Trophoblast cell (in vitro differentiated cells and primary cell): ENCODE measurements at regions not wholly inside any gene's neighbourhood (a gene's known extent, or its start where the extent isn't known, plus 50 kb on each side); places are given as distances from the start of the nearest gene placed in this dataset.

Experiments
- DNase-seq, 2 donors: peaks; one replicate each; pipeline ENCODE4 v3.0.0-alpha.2; 2016
- H2AFZ ChIP-seq: 2 replicates; pipeline ENCODE4 v1.6.1; 2013; ENCODE audit warnings: low read length, moderate library complexity, mild to moderate bottlenecking; ENCODE audit not compliant: insufficient read depth, poor library complexity
- H2AK5ac ChIP-seq: 2 replicates; pipeline ENCODE4 v1.6.1; 2013; ENCODE audit warnings: mild to moderate bottlenecking, low read length
- H2BK120ac ChIP-seq: 2 replicates; pipeline ENCODE4 v1.6.1; 2013; ENCODE audit warnings: low read length, mild to moderate bottlenecking, moderate library complexity; ENCODE audit not compliant: insufficient read depth, poor library complexity
- H2BK12ac ChIP-seq: 2 replicates; pipeline ENCODE4 v1.6.1; 2013; ENCODE audit warnings: mild to moderate bottlenecking, low read length, moderate library complexity
- H2BK5ac ChIP-seq: 2 replicates; pipeline ENCODE4 v1.6.1; 2013; ENCODE audit warnings: low read length, low read depth, moderate library complexity, mild to moderate bottlenecking; ENCODE audit not compliant: poor library complexity
- H3K14ac ChIP-seq: 2 replicates; pipeline ENCODE4 v1.6.1; 2013; ENCODE audit warnings: mild to moderate bottlenecking, low read length
- H3K18ac ChIP-seq: 2 replicates; pipeline ENCODE4 v1.6.1; 2013; ENCODE audit warnings: mild to moderate bottlenecking, low read length
- H3K23ac ChIP-seq: 2 replicates; pipeline ENCODE4 v1.6.1; 2013; ENCODE audit warnings: low read length
- H3K27ac ChIP-seq: 2 replicates; pipeline ENCODE4 v1.5.1; 2013; ENCODE audit warnings: low read depth, mild to moderate bottlenecking, inconsistent platforms, low read length, moderate library complexity
- H3K27me3 ChIP-seq: 2 replicates; pipeline ENCODE4 v1.6.1; 2013; ENCODE audit warnings: inconsistent platforms, mild to moderate bottlenecking, low read length, moderate library complexity; ENCODE audit not compliant: insufficient read depth
- H3K36me3 ChIP-seq, 2 experiments: 1 replicate in 1 of 2; 2 replicates in 1 of 2; pipeline ENCODE4 v1.6.1; 2013; ENCODE audit warnings: low read length in 2 of 2, mild to moderate bottlenecking in 2 of 2, moderate library complexity in 1 of 2; ENCODE audit not compliant: insufficient read depth in 2 of 2, control insufficient read depth in 1 of 2
- H3K4ac ChIP-seq: 2 replicates; pipeline ENCODE4 v1.6.1; 2013; ENCODE audit warnings: low read depth, mild to moderate bottlenecking, low read length, moderate library complexity
- H3K4me1 ChIP-seq, 2 experiments: 1 replicate in 1 of 2; 2 replicates in 1 of 2; pipeline ENCODE4 v1.6.1; 2013; ENCODE audit warnings: low read length in 2 of 2, mild to moderate bottlenecking in 2 of 2, moderate library complexity in 1 of 2; ENCODE audit not compliant: insufficient read depth in 2 of 2, control insufficient read depth in 1 of 2
- H3K4me2 ChIP-seq: 2 replicates; pipeline ENCODE4 v1.6.1; 2013; ENCODE audit warnings: inconsistent platforms, mild to moderate bottlenecking, low read length, moderate library complexity
- H3K4me3 ChIP-seq: 2 replicates; pipeline ENCODE4 v1.5.1; 2013; ENCODE audit warnings: mild to moderate bottlenecking, low read depth, low read length, inconsistent platforms
- H3K79me1 ChIP-seq: one replicate; pipeline ENCODE4 v1.6.1; 2013; ENCODE audit warnings: low read length
- H3K79me2 ChIP-seq: 2 replicates; pipeline ENCODE4 v1.6.1; 2013; ENCODE audit warnings: low read length, mild to moderate bottlenecking; ENCODE audit not compliant: control insufficient read depth, insufficient read depth, poor library complexity
- H3K9ac ChIP-seq: 2 replicates; pipeline ENCODE4 v1.6.1; 2013; ENCODE audit warnings: mild to moderate bottlenecking, low read length
- H3K9me3 ChIP-seq: 2 replicates; pipeline ENCODE4 v1.6.1; 2013; ENCODE audit warnings: low read depth, mild to moderate bottlenecking, control low read depth, inconsistent platforms, low read length; ENCODE audit not compliant: insufficient read depth
- H4K12ac ChIP-seq: 2 replicates; pipeline ENCODE4 v1.6.1; 2013; ENCODE audit warnings: low read depth, mild to moderate bottlenecking, low read length, moderate library complexity
- H4K8ac ChIP-seq: 2 replicates; pipeline ENCODE4 v1.6.1; 2013; ENCODE audit warnings: low read depth, mild to moderate bottlenecking, low read length, moderate library complexity
- H4K91ac ChIP-seq: one replicate; pipeline ENCODE4 v1.6.1; 2013; ENCODE audit warnings: low read depth, mild to moderate bottlenecking, low read length, moderate library complexity
- WGBS: extraction: QIAGEN DNeasy Blood & Tissue Kit; methylation state at CpG from one replicate; pipeline ENCODE4 v1.1.7; 2013; ENCODE audit warnings: missing lambda C conversion rate; ENCODE audit not compliant: insufficient read length, insufficient coverage; ENCODE audit errors: extremely low coverage; 5-methylcytosine and 5-hydroxymethylcytosine counted together

DNA sequence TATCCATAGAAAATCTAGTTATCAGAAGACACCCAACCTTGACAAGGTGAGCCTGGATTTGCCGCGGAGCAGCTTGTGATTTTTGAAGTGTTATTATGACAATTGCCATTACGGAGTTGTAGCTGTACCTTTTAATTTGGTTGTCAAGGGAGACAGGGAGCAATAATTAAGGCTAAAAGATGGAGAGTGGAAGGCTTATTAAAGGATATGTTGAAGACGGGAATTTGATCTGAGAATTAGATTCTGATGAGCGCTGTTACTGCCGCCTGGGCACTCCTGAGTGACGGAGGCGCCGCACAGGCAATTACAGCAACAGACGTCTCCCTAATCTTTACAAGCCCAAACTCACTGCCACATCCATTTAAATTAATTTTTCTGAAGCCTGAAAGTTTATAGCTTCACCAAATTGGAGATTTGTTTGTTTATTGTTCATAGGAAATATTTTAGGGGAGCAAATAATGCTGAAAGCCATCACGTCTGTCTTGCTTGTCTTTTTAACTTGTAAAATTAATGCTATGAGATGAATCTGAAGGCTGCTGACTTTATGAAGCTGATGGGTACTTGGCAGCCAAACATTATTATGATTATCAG lies 475.0 kb upstream of the ADARB2 start:
- DNase-seq, result no peak
- Histone ChIP-seq H3K4me3 (no peak overlapping the region), H3K79me2 (no peaks in the 10 kb centered on the region), H3K4ac (no peak overlapping the region), H3K4me1 (peaks cover 14 to 15% of the 10 kb centered on the region in 2 experiments), H3K14ac (no peak overlapping the region), H3K18ac (no peak overlapping the region), H3K79me1 (peaks cover 8% of the 10 kb centered on the region), H2BK120ac (no peak overlapping the region), H3K23ac (no peak overlapping the region), H3K9ac (no peak overlapping the region), H3K27me3 (no peaks in the 10 kb centered on the region), H2BK12ac (no peak overlapping the region), H3K9me3 (peaks cover 2% of the 10 kb centered on the region), H4K91ac (no peak overlapping the region), H4K8ac (no peak overlapping the region), H3K27ac (no peak overlapping the region), H2AK5ac (no peak overlapping the region), H3K36me3 (no peaks in the 10 kb centered on the region), H4K12ac (no peak overlapping the region), H2BK5ac (no peak overlapping the region), H2AFZ (no peak overlapping the region), H3K4me2 (no peak overlapping the region)
- WGBS, result no CpG with 5 or more reads among the region's 11 CpGs

DNA sequence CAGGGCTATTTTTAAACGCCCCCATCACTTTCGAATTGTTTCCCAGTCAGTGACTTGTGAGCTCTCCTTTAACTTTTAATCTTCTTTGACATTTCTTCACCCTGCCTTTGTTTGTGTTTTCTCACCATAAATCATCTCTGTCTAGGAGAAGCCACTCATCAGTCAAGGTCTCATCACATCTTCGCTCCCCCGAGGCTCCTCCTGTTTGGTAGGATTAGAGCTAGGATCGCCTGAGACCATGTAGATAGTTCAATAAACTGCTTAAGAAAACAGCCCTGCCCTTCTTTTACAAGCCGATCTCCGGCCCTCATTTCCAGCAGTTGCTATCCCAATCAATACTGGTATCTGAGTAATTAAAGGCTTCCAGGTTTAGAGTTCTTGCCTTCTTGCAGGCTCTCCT lies 472.8 kb upstream of the ADARB2 start:
- Histone ChIP-seq H3K4me2 (no peak overlapping the region), H3K4me1 (peaks cover 10% of the 10 kb centered on the region in 2 experiments), H3K14ac (no peak overlapping the region), H4K12ac (no peak overlapping the region), H3K27ac (no peak overlapping the region), H3K79me2 (no peaks in the 10 kb centered on the region), H2AFZ (no peak overlapping the region), H2AK5ac (no peak overlapping the region), H3K27me3 (no peaks in the 10 kb centered on the region), H3K9ac (no peak overlapping the region), H4K91ac (no peak overlapping the region), H3K18ac (no peak overlapping the region), H3K36me3 (no peaks in the 10 kb centered on the region), H2BK5ac (no peak overlapping the region), H2BK12ac (no peak overlapping the region), H3K23ac (no peak overlapping the region), H2BK120ac (no peak overlapping the region), H3K4me3 (no peak overlapping the region), H3K79me1 (peaks cover 4% of the 10 kb centered on the region), H3K9me3 (peaks cover 3% of the 10 kb centered on the region), H4K8ac (no peak overlapping the region), H3K4ac (no peak overlapping the region)
- no peak for DNase-seq
- no CpG with 5 or more reads among the region's 7 CpGs for WGBS

DNA sequence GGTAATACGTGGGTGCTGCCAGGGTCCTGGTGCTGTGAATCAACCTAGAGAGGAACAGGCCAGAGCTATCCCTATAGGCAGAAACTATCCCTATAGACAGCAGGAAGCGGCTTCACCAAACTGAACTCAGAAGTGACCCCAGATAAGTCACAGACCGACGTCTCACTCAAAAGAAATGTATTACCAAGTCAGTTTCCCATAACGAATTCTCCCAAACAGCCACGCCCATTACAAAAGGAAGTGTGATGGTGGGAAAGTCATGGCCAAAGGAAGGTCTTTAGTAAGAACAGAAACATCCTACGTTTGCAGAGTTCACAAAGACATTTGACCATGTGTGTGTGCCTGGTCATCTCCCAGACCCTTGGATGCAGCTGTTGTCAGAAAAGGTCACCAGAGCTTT lies 470.8 kb upstream of the ADARB2 start:
- Histone ChIP-seq H2BK120ac (no peak overlapping the region), H3K9ac (no peak overlapping the region), H2BK12ac (no peak overlapping the region), H2AFZ (no peak overlapping the region), H3K27ac (no peak overlapping the region), H3K36me3 (no peaks in the 10 kb centered on the region), H2AK5ac (no peak overlapping the region), H4K12ac (no peak overlapping the region), H4K8ac (no peak overlapping the region), H3K4me2 (no peak overlapping the region), H3K27me3 (no peaks in the 10 kb centered on the region), H4K91ac (no peak overlapping the region), H3K79me2 (no peaks in the 10 kb centered on the region), H2BK5ac (no peak overlapping the region), H3K79me1 (no peaks in the 10 kb centered on the region), H3K18ac (no peak overlapping the region), H3K4me1 (peaks cover 1 to 2% of the 10 kb centered on the region in 2 experiments), H3K14ac (no peak overlapping the region), H3K4me3 (no peak overlapping the region), H3K23ac (no peak overlapping the region), H3K9me3 (peaks cover 2% of the 10 kb centered on the region), H3K4ac (no peak overlapping the region)
- WGBS, result no CpG with 5 or more reads among the region's 7 CpGs
- DNase-seq, result no peak

DNA sequence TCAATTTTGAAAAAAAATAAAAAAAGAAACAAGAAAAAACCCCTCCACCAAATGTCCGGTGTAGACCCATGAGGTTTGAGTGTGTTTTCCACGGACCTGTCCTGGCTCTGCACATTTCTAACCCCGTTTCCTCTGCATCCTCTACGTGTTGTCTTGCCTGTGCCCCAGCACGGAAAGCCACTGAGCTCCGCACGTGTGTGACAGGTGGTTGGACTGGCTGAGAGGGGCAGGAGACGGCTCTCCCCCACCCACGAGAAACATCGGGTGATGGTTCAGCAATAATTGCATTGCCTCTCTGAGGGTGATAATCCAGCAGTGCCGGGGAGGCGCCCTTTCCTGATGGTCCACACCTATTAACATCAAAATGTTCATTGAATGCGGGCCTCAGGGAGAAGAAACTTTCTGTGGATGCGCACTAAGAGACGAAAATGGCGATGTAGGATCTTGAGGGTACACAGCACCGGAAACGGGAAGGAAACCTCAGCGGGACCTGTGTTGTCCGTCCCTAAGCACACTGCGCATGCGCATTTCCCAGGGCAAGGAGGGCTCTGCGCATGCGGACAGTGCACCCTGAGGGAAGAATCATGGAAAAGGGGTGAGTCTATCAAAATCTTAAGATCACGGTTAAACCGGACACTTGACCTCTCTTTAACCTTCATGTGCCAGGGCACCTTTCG lies 470.1 kb upstream of the ADARB2 start:
- Histone ChIP-seq H2BK12ac (no peak overlapping the region), H3K79me1 (no peaks in the 10 kb centered on the region), H3K4me1 (peaks cover 1 to 2% of the 10 kb centered on the region in 2 experiments), H3K4me3 (no peak overlapping the region), H3K27me3 (no peaks in the 10 kb centered on the region), H3K14ac (no peak overlapping the region), H3K9ac (no peak overlapping the region), H4K91ac (no peak overlapping the region), H2AFZ (no peak overlapping the region), H4K8ac (no peak overlapping the region), H3K36me3 (no peaks in the 10 kb centered on the region), H4K12ac (no peak overlapping the region), H3K18ac (no peak overlapping the region), H2AK5ac (no peak overlapping the region), H2BK120ac (no peak overlapping the region), H3K9me3 (peaks cover 2% of the 10 kb centered on the region), H2BK5ac (no peak overlapping the region), H3K23ac (no peak overlapping the region), H3K4ac (no peak overlapping the region), H3K27ac (no peak overlapping the region), H3K79me2 (no peaks in the 10 kb centered on the region), H3K4me2 (no peak overlapping the region)
- no CpG with 5 or more reads among the region's 27 CpGs for WGBS
- no peak for DNase-seq
